ENCODE measurements at regions not wholly inside any gene's neighbourhood (a gene's known extent, or its start where the extent isn't known, plus 50 kb on each side); places are given as distances from the start of the nearest gene placed in this dataset.
A peak's percentile ranks its signal among the peaks of the same experiment; 100 is the strongest.

DNA sequence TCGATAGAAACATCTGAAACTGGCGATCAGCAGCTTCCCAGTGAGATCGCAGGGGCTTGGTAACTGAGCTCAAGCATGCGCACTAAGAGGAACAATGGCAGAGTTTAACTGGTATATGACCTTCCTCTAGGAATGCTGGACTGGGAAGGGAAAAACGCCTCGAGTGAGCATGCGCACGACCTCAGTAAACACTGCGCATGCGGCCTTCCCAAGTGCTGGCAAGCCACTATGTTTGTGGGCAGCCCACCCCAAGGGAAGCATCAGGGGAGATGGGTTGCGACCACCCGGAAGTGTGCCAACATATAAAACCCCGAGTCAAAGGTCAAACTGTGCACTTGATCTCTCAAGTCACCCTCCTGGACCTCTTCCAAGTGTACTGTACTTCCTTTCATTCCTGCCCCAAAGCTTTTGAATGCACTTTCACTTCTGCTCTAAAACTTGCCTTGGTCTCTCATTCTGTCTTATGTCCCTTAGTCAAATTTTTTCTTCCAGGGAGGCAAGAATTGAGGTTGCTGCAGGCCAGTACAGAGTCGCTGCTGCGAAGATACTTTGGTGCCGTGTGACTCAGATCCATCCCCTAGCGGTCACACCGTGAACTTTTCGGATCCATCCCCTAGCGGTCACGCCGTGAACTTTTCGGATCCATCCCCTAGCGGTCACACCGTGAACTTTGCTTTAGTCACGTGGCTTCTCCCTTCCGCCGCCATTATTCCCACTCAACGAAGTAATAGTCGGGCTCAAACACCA, 243.3 kb downstream of the FAM43A start:
- DNase-seq (ENCODE audit: low spot score): peak; percentile 58

DNA sequence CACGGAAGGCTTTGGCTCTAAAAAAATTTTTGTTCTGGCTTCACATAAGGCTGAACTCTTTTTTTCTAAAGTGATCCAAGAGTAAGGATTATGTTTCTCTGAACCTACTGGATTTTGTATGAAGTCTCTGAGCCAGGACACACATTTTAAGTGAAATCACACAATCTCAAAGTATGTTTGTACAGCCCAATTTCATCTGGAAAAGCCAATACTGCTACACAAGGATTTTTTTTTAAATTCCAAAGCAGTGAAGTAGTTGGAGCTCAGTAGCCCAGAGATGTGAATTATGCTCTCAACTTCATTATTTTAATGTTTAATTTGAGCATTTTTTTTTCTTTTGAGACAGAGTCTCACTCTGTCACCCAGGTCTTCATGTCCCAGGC, 243.9 kb downstream of the FAM43A start:
- DNase-seq (ENCODE audit: low spot score): no peak

DNA sequence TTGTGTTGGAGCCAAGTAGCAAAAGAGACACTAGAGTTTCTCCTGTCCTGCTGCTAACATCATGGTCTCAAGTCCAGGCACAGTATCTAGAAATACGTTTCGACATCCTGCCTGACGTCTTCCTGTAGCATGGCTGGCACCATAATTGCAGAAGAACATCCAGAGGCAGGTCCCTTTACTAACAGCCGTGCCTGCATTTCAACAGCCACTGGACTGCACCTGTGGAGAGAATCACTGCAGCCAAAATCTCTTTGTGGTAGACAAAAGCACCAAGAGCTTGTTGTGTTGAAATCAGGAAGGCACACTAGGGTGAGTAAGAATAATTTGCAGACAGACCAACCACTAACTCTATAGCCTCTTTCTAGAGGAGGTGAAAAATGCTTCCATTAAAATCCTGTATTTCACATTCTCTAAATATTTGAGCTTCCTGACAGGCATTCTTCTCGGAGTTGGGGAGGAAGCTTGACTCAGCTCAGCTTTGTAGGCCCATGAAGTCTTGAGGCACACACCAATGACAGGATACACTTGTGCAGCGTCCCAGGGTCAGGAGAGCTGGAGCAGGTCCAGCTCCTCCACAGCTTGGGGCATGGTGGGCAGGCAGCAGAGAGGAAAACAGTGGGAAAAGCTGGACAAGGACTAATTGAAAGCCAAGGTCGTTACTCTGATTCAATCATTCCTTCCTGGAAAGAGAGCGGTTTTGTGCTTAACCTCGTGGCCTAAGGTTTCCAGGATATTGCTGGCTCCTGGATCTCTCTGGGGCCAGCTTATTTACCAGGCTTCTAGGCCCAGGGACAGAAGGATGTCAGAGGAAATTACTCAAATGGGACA, 244.9 kb downstream of the FAM43A start:
- DNase-seq (ENCODE audit: low spot score): no peak

DNA sequence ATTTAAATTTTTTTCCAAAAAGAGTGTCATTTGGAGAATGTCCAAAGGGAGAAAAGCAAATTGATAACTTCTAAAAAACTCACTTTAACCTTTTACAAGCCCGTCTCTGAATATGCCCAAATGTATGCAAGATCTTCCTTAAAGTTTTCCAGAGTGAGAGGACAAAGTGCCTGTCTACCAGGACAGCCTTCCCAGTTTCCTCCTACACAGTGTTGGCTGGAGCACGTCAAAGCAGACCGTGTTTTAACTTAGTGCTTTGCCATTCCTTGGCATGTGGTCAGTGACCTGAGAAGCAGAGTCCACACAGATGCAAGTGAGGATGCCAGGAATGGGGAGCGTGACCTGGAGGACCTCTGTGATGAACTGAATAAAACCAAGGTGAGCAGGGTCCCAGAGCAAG, 245.7 kb downstream of the FAM43A start:
- DNase-seq (ENCODE audit: low spot score): no peak

DNA sequence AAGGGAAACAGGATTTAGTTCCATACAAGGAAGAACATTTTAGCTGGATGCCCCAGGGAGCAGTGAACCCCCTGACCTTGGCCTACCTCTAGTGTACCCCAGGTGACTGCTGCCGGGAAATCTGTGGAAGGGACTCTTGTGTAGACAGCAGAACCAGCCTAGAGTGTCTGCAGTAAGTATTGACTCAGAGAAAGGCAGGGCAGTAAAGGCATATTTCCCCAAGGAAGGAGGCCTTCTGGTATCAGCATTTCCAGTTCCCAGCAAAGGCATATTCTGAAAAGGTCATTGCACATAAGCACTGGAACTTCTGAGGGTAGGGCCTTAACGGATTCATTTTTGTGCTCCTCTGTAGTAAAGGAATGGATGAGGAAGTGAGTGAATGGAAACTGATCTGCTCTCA, 246.2 kb downstream of the FAM43A start:
- no peak for DNase-seq (ENCODE audit: low spot score)

DNA sequence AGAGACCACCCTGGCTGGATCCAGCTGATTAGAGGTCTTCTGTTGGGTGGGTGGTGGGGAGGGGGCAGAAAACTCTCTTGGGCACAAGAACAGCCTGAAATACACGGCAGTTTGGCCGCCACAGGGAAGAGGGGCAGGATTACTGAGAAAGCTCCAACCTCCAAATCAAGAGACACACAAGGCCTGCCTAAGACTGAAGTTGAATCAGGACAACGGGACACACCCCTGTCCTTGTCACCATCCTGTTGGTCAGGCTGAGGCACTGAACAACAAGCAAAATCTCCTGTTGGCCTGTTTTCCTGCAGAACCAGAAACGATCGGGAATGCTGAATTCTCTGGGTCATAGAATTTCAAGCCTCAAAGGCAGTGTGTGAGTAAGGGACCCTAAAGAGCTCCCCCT, 247.8 kb downstream of the FAM43A start:
- no peak for DNase-seq (ENCODE audit: low spot score)

DNA sequence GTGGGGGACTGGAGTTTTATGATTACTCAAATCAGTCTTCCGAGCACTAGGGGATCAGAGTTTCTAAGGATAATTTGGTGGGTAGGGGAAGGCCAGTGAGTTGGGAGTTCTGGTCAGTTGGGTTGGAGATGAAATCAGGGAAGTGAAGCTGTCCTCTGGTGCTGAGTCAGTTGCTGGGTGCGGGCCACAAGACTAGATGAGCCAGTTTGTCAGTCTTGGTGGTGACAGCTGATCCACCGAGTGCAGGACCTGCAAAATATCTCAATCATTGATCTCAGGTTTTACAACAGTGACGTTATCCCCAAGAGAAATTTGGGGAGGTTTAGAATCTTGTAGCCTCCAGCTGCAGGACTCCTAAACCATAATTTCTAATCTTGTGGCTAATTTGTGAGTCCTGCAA, 249.4 kb downstream of the FAM43A start:
- no peak for DNase-seq (ENCODE audit: low spot score)

DNA sequence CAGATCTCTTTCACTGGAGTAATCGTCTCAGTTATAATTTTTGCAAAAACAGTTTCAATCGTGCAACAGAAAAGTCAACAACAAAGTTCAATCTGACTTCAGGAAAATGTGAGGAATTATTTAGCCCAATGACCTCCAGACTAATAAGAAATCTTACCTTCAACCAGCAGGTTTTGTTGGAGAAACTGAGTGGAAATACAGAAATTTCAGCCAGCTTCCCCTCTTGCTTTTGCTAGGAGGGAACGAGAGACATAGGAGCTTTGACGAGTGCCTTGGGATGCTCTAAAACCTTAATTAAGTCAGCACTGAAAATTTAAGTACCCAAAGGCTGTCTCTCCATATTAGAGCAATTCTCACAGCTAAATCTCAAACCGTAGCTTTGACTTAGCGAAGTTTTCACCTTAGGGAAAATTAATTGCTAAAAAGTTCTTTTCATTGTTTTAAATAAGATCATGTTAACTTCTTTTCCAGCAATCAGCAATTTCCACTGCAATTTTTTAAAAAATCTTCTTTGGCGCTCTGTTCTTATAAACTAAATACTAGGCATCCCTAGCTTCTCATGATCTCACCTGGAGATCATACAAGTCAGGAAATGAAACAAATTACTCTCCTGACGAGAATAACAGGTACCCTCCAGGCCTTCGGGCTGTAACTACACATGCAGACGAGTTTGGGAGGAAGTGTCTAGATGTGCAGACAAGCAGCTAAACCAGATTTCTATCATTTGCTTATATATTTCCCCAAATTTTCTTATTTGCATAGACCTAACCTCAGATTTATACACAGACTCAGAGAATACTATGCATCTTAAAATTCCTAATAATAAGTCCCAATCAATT, 250.2 kb downstream of the FAM43A start:
- DNase-seq (ENCODE audit: low spot score): no peak

DNA sequence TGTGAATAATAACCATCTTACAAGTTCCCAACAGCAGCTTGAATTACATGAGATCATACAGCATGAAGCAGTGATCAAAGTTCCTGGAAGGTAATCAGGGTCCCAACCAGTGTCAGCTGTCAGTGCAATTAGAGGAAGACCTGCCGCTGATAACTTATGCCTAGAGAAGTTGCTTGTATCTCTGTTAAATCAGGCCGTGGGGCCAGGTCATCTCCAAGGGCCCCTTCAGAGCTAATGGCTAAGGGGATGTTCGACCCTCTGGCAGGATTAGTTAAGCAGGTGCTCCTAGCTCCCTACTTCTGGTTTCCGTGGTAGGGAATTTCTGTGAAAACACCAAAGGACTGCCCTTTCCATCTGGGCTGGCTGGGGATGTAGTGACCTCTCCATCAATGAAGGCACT, 251.0 kb downstream of the FAM43A start:
- DNase-seq (ENCODE audit: low spot score): no peak

DNA sequence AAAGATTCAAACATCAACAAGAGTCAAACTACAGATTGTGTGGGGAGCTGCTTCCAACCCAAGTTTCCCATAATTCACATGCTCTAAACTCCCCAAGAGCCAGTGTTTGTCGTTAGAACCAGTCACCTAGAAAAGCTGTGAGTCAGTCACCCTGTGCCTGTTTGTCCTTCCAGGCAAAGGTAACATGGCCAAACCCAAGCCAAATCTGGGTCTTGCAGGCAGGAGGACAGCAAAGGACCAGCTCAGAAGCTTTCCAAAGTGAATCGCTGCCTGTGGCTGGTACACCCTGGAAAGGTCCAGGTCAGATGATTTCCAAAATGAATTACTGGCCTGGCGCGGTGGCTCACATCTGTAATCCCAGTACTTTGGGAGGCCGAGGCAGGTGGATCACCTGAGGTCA, 251.5 kb downstream of the FAM43A start:
- no peak for DNase-seq (ENCODE audit: low spot score)

DNA sequence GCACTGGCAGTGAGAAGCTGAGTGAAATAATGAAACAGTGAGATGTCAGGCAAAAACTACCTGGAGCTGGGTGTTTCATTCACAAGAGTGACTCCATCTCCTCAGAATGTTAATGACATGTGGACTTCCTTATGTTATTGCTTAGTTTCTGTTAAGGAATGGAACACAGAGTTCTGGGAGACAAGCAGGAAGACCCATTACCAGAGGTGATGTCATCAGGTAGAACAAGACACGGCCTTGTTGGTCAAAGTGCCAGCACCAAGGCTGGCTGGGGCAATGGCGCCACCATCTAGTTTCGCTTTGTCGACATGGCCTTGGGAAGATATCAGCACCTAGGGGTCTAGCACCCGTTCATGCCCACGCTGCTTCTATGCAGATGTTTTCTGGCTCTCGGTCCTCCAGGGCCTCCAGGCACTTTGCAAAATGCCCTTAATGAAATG, 252.2 kb downstream of the FAM43A start:
- no peak for DNase-seq (ENCODE audit: low spot score)

DNA sequence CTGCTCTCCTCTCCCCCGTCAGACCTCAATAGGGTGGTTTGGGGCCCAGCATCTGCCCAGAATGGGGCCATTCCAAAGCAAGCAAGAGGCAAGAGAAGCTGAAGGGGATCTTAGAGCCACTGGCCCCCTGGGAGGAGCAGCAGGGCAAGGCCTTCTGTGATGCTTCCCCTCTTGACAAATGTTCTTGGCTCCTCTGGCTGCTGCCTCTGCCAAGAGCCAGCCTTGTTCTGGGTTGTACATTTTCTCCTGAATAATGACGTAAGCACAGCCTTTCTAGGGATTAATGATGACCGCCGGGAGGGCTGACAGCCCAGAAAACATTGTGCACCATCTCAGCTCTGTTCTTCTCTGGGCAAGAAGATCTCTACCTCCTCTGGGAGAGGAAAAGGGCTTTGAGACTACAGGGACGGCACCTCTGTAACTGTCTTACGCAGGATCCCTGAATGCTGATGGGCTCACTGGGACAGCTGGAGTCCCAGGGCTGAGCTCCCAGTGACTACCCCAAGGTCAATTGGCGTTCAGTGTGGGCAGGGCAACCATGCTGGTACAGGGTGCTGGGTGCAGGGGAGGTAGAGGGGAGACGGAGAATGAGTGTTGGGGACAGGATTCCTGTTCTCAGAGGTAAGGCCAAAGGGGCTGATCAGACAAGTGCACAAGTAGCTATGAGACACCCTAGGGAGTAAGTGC, 253.3 kb downstream of the FAM43A start:
- no peak for DNase-seq (ENCODE audit: low spot score)

DNA sequence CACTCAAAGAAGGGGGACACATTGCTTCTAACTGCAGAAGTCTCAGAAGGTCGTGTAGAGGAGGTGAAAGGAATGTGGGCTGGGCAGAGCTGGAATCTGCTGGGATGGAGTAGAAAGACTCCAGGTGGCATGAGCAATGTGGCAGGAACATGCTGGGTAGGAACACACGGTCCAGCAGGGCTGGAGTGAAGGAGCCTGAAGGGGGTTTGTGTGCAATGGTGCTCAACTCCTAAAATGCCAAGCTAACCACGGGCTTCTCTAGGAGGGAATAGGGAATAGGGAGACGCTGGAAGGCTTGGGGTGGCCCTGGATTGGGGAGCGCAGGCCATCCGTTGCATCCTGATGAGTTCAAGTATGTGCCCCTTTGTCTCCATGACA, 253.8 kb downstream of the FAM43A start:
- no peak for DNase-seq (ENCODE audit: low spot score)

DNA sequence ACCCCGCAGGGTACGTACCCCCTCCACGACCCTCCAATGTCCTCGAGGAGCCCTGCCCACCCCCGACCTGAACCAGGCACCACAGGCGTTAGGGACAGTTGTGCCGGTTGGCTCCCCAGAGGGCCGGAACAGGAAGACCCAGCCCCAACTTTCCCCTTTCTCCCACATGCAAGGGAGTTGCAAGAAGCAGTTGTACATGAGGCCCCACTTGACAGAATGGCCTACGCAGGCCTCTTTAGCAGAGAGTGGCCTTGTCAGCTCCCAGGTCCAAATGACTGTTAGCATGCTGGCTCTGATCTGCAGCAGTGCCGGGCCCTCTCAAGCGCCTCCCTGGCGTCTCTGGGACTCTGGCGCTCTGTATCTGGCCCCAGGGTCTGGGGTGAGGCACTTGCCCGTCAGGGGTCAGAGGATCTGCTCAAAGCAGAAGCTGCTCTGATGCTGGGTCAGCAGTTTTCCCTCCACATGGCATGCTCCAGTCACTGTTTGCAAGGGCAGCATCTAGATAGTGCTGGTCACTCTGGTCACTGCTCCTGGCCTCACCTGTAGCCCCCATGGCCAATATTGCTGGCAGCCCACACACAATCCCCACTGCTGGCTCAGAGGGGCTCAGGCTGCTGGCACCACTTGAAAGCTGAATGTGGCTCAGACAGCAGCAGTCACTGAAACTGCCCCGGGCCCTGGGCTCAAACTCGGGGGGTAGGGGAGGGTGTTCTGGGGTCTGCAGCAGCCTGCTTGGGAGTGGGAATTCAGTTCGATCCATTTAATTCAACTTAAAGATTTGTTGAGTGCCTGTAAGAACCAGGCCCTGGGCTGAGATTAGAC, 254.5 kb downstream of the FAM43A start:
- no peak for DNase-seq (ENCODE audit: low spot score)

DNA sequence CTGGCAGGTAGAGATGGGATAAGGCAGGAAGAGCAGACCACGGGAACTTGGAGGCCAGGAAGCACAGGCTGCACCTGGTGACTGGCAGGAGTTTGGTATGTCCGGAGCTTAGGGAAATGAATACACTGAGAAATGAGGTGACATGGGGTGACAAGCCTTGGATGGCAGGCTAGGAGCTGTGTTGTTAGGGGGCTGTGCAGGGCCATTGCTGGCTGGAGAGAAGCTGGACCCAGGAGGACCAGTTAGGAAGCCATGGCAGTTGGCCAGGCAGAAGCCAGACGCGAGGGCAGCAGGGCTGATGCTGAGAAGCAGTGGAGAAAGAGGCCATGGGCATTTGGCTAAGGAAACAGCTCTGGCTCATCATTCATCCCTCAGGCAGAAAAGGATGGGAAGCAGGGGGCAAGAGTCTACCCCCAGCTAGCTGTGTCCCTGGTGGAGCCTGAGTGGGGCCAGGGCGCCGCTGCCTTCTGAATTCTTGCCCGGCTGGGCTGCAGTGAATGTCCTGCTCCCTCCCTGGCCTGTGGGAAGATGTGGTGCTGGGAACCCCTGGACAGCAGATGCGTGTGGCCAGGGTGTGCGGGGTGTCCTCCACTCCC, 255.8 kb downstream of the FAM43A start:
- no peak for DNase-seq (ENCODE audit: low spot score)

DNA sequence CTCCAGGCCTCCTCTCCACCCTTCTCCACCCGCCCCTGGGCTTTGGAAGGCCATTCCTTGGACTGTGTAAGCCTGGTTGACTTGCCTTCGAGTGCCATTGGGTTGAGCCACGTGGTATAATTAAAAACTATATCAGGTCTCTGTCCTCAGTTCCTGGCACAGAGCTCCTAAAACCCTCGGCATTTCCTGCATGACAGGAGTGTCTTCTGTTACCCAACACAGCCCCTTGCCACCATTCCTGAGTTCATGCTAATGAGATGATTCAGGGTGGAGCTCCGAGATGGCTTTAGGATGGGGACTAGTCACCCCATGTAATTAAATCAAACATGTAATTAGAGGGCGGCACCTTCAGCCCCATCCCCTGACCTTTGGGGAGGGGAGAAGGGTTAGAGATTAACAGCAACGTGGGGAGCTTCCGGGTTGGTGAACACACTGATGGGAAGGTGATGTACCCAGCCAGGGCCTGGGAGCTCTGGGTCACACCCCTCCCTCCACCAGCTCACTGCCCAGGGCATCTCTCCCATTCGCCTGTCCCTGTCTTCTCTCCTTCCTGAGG, 256.4 kb downstream of the FAM43A start:
- no peak for DNase-seq (ENCODE audit: low spot score)

DNA sequence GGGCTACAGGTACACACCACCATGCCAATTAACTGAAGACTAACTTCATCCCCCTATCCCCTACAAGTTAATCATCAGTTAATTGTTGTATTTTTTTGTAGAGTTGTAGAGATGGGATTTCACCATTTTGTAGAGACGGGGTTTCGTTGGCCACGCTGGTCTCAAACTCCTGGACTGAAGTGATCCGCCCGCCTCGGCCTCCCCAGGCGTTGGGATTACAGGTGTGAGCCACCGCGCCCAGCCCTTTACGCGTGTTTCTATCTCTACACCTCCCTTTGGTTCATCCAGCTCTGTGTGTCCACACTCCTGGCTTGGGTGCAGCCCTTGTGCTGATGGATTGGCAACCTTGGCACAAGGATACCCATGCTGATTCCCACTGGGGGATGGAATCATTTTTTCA, 258.8 kb downstream of the FAM43A start:
- DNase-seq (ENCODE audit: low spot score): no peak

DNA sequence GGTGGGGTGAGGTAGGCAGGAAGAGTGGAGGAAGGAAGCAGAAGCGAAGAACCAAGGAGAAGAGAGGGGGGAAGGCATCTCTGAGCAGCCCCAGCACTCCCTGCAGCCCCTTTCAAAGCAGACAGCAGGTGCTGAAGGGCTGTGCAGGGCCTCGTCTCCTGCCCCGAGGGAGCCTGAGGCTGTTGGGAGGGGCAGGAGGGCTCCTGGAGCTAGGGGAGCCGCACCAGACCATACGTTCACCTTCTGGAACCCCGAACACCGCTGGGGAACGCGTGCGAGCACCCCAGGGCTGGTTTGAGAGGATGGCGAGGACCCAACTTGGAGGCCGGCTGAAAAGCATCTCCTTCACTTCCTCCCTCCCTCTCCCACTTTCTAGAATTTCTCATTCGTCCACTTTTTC, 259.8 kb downstream of the FAM43A start:
- DNase-seq (ENCODE audit: low spot score): no peak

DNA sequence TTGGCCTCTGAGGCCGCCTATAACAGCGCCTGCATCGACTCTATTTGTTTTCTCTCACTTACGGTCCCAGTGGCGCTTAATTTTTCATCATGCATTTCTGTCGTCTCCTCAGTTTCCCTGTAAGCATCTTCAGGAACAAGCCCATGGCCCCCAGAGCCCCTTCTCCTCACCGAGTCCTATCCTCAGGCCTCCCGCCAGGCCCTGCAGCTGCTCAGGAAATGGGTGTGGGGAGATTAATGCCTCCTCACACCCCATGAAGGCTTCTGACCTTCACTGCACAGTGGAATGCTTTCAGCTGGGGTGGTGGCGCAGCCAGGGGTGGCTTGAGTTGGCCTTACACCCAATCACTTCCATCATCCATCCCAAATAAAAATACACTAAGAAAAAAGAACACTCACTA, 260.4 kb downstream of the FAM43A start:
- no peak for DNase-seq (ENCODE audit: low spot score)

DNA sequence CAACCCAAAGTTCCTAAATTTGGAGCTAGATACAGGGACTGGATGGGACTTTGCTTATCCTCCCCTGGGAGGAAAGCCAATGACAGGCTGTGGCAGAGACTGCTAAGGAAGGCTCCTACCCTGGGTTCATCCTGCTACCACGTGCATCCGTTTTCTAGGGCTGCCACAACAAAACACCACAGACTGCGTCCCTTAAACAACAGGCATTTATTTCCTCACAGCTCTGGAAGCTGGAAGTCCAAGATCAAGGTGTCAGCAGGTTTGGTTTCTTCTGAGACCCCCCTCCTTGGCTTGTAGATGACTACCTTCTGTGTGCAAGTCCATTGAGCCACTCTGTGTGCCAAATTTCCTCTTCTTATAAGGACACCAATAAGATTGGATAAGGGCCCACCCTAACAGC, 263.9 kb downstream of the FAM43A start:
- DNase-seq (ENCODE audit: low spot score): no peak
